ENCODE measurements at regions not wholly inside any gene's neighbourhood (a gene's known extent, or its start where the extent isn't known, plus 50 kb on each side); places are given as distances from the start of the nearest gene placed in this dataset.

- no peak for DNase-seq
Measured at GRCh38 chr12:92215358-92215757, 69.7 kb upstream of the BTG1 start.

GRCh38 chr12:92213166-92213565 lies 67.5 kb upstream of the BTG1 start:
- DNase-seq = no peak

DNA sequence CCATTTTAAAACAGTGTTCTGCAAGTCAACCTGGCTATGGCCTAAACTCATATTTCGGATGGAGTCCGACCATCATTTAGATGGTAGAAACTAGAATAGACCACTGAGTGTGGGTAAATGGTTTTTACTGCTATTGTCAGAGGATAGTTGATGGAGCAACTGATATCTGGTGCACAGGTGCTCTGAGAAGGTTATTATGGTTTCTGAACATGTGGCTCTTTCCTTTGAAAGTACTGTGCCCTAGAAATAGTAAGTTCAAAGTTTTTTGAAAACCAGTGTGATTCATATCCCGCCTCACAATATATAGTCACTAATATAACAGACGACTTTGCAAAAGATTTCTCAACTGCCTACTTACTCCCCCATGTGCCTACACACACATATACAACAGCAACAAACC lies 64.4 kb upstream of the BTG1 start:
- no peak for DNase-seq

GRCh38 chr12:92208613-92209121 lies 63.0 kb upstream of the BTG1 start:
- DNase-seq = no peak

GRCh38 chr12:92206596-92206995 lies 61.0 kb upstream of the BTG1 start:
- no peak for DNase-seq

DNA sequence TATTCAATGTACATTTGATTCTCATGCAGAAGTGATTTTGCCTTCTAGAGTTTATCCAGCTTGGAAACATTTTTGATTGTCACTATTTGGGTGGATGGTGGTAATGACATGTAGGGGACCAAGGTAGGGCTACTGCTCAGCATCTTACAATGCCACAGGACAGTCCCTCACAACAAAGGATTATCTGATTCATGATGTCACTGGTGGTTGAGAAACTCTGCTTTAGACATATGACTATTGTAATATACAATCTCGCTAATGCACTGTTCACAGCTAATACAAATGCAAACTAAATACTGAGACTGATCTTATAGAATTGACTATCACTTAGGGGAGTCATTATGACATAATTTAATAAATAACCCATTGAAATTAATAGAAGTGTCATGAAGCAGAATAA lies 60.4 kb upstream of the BTG1 start:
- DNase-seq = no peak

DNA sequence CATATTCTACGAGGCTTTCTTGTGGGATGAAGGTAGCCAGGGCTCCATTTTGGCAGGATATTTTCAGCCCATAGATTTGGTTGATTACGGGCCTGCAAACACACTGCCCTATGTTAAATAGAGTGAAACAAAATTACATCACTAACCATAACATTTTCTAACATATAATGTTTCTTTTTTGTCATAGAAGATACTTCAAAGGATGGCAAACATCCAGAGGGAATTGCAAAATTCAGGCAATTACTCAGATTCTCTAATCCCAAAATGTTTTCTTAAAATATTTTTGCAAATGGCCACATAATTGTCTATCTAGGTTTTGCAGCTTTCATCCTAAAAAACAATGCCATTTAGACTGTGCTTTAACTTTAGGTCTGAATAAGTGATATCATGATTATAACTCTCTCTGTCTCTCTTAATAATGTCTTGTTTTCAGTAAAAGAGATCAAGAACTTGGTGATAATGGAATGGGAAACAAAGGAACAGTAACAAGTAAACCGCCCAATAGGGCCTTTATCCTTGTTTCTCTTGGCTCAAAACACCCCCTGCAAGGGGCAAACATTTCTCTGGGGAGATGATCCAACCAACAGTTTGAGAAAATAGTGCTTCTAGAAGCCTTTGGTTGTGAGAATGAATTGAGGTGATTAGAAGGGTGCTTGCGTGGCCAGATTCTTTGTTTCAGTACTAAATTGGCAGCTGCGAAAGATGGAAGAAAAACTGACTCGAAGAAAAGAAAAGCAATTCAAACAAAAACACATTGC lies 54.4 kb upstream of the BTG1 start:
- DNase-seq = no peak

DNA sequence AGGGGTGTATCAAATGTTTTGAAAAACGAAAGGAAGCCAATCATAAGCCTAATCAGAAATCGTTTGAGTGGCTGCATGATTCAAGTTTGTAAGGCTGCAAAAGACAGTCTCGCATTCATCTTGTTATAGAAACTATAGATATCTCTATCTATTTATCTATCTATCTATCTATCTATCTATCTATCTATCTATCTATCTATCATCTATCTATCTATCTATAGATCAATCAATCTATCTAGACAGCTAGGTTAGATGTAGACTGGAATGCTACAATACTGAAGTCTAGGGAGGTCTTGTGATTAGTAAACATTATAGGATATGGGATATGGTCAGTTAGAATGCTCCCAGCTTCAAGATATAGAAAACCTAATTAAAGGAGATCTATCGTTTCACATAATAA lies 52.2 kb upstream of the BTG1 start:
- DNase-seq = no peak

DNA sequence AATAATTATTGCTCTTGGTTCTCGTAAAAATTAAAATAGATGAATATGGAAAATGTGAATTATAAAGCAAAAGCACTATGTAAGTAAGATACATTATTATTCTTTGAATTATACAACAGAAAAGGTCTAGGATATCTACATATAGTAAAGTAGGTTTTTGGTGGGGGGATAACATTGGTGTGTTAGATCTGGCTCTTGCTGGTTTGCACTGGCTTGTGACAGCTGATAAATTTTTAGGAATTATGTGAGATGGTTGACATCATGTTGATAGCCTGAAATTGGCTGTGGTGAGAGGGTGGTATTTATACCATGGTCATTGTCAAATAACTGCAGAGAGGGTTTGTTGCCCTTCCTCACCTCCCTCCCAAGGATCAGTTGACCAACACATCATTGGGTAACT lies 50.7 kb upstream of the BTG1 start:
- no peak for DNase-seq
